Lower leg skin (tissue), 3 donors: ENCODE measurements at regions not wholly inside any gene's neighbourhood (a gene's known extent, or its start where the extent isn't known, plus 50 kb on each side); places are given as distances from the start of the nearest gene placed in this dataset.

Experiments
- POLR2A ChIP-seq, 2 donors: fragments of 450-650 bp; IDR thresholded peaks; one replicate each; pipeline ENCODE4 v1.6.1; 2016 to 2017; ENCODE audit warnings: antibody characterized with exemption in 2 of 2, mild to moderate bottlenecking in 1 of 2, moderate library complexity in 1 of 2
- TF ChIP-seq, protein P1 (sequence below), 3 donors: fragments of 450-650 bp; IDR thresholded peaks; one replicate each; pipeline ENCODE4 v1.5.1; 2016; ENCODE audit warnings: antibody characterized with exemption in 3 of 3, mild to moderate bottlenecking in 3 of 3, moderate library complexity in 2 of 3

DNA sequence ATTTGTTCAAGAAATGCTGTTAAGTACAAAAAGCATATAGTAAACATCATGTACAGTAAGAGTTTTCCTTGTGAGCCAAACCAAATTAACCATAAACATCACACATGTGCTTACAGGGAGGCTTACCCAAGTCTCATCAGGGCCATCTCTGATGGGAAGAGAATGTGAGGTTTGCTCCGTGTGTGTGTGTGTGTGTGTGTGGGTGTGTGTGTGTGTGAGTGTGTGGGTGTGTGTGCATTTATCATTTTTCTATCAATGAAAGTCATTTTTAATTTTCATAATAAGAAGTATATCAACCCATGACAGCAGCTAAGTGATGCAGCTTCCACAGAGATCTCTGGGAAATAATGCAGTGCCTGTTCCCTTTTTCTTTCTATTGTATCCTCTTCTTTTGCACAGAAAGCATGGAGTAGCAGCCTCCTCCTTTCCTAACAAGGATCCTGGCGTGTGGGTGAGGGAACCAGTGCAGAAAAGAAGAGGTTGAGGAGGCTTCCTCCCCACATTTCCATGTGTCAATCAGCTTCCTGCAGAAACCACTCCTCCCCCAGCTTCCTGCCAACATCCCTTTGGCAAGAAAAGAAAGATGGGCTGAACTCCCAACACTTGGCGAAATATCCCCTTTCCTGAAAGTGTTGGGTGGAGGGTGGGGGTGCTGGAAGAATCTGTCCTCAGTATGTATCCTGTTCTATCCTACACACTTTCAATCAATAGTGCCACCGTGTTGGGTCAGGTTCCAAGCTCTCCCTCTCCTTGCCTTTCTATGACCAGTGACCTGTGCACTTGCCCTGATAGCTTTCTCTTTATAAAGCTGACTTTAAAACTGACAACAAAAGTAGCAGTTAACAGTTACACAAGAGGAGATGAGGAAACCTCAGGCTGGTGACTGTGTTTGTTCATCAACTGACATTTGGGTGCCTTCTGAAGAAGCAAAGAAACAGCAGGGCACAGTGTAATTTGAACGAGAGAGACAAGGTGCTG is 251.8 kb upstream of the CITED2 start:
- TF ChIP-seq, protein P1, sequence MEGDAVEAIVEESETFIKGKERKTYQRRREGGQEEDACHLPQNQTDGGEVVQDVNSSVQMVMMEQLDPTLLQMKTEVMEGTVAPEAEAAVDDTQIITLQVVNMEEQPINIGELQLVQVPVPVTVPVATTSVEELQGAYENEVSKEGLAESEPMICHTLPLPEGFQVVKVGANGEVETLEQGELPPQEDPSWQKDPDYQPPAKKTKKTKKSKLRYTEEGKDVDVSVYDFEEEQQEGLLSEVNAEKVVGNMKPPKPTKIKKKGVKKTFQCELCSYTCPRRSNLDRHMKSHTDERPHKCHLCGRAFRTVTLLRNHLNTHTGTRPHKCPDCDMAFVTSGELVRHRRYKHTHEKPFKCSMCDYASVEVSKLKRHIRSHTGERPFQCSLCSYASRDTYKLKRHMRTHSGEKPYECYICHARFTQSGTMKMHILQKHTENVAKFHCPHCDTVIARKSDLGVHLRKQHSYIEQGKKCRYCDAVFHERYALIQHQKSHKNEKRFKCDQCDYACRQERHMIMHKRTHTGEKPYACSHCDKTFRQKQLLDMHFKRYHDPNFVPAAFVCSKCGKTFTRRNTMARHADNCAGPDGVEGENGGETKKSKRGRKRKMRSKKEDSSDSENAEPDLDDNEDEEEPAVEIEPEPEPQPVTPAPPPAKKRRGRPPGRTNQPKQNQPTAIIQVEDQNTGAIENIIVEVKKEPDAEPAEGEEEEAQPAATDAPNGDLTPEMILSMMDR (IDR thresholded peaks at IDR 0.05), result no peak
- no peak for TF ChIP-seq POLR2A (IDR thresholded peaks at IDR 0.05)
